ENCODE measurements at regions not wholly inside any gene's neighbourhood (a gene's known extent, or its start where the extent isn't known, plus 50 kb on each side); places are given as distances from the start of the nearest gene placed in this dataset.

DNA sequence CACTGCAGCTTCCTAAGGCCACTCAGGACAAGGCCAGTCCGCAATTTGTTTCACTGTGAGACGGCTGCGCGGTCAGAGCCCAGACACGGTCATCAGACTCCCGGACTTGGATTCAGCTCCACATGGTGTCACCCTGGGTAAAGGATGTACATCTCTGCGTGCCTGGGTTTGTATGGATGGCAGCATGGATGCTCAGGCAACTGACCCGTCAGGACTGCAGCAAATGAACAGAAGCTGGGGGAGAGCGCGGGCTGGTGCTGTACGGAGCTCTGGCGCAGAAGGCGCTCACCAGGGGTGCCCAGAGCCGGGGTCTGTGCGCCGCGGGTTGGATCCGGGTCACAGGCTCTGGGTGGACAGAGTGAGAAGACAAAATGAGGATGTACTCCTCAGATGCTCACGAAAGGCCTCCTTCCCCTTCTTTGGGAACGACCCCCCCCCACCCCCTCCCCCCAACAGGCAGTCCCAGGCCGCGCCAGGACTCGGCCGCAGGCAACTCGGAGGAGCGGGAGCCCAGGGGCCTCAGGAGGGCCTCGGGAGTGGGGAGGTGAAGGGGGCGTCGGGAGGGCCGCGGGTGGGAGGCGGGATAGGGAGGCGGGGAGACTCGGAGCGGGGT, 92.4 kb downstream of the CXCL12 start:
- TF ChIP-seq, protein P1, sequence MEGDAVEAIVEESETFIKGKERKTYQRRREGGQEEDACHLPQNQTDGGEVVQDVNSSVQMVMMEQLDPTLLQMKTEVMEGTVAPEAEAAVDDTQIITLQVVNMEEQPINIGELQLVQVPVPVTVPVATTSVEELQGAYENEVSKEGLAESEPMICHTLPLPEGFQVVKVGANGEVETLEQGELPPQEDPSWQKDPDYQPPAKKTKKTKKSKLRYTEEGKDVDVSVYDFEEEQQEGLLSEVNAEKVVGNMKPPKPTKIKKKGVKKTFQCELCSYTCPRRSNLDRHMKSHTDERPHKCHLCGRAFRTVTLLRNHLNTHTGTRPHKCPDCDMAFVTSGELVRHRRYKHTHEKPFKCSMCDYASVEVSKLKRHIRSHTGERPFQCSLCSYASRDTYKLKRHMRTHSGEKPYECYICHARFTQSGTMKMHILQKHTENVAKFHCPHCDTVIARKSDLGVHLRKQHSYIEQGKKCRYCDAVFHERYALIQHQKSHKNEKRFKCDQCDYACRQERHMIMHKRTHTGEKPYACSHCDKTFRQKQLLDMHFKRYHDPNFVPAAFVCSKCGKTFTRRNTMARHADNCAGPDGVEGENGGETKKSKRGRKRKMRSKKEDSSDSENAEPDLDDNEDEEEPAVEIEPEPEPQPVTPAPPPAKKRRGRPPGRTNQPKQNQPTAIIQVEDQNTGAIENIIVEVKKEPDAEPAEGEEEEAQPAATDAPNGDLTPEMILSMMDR (IDR thresholded peaks at IDR 0.05), result no peak
- TF ChIP-seq POLR2A (IDR thresholded peaks at IDR 0.05), result no peak
